NCI-H1092 (cell line): ENCODE measurements at regions not wholly inside any gene's neighbourhood (a gene's known extent, or its start where the extent isn't known, plus 50 kb on each side); places are given as distances from the start of the nearest gene placed in this dataset.

Experiments
- DNase-seq: peaks from one replicate; lab custom pipeline; 2025; lab: John Stamatoyannopoulos, UW

GRCh38 chr7:115471891-115472290 lies 550.0 kb downstream of the MDFIC start:
- no peak for DNase-seq

GRCh38 chr7:115462301-115463015 lies 540.6 kb downstream of the MDFIC start:
- DNase-seq, result no peak

GRCh38 chr7:115449689-115450088 lies 527.8 kb downstream of the MDFIC start:
- no peak for DNase-seq

- DNase-seq, result no peak
Measured at GRCh38 chr7:115447495-115447894, 525.6 kb downstream of the MDFIC start.

- no peak for DNase-seq
Measured at GRCh38 chr7:115441033-115441432, 519.1 kb downstream of the MDFIC start.

GRCh38 chr7:115435178-115435577 lies 513.3 kb downstream of the MDFIC start:
- DNase-seq, result no peak

- DNase-seq, result no peak
Measured at GRCh38 chr7:115429918-115430317, 508.0 kb downstream of the MDFIC start.

GRCh38 chr7:115417662-115418061 lies 495.8 kb downstream of the MDFIC start:
- DNase-seq, result no peak

- DNase-seq, result no peak
Measured at GRCh38 chr7:115410972-115411686, 489.2 kb downstream of the MDFIC start.

GRCh38 chr7:115410434-115410820 lies 488.5 kb downstream of the MDFIC start:
- DNase-seq, result no peak

GRCh38 chr7:115409682-115410433 lies 488.0 kb downstream of the MDFIC start:
- DNase-seq, result no peak

GRCh38 chr7:115406219-115406618 lies 484.3 kb downstream of the MDFIC start:
- DNase-seq, result no peak

GRCh38 chr7:115387137-115387536 lies 465.2 kb downstream of the MDFIC start:
- DNase-seq, result no peak

GRCh38 chr7:115379321-115379720 lies 457.4 kb downstream of the MDFIC start:
- no peak for DNase-seq

- no peak for DNase-seq
Measured at GRCh38 chr7:115368998-115369397, 447.1 kb downstream of the MDFIC start.

- no peak for DNase-seq
Measured at GRCh38 chr7:115363916-115364315, 442.0 kb downstream of the MDFIC start.

- no peak for DNase-seq
Measured at GRCh38 chr7:115359955-115360354, 438.1 kb downstream of the MDFIC start.

- no peak for DNase-seq
Measured at GRCh38 chr7:115359119-115359518, 437.2 kb downstream of the MDFIC start.

GRCh38 chr7:115357703-115357999 lies 435.8 kb downstream of the MDFIC start:
- DNase-seq, result no peak

- no peak for DNase-seq
Measured at GRCh38 chr7:115356999-115357702, 435.3 kb downstream of the MDFIC start.

GRCh38 chr7:115356139-115356746 lies 434.3 kb downstream of the MDFIC start:
- peak; percentile 16 for DNase-seq

- DNase-seq, result no peak
Measured at GRCh38 chr7:115354925-115355324, 433.0 kb downstream of the MDFIC start.
